ENCODE measurements at regions not wholly inside any gene's neighbourhood (a gene's known extent, or its start where the extent isn't known, plus 50 kb on each side); places are given as distances from the start of the nearest gene placed in this dataset.

DNA sequence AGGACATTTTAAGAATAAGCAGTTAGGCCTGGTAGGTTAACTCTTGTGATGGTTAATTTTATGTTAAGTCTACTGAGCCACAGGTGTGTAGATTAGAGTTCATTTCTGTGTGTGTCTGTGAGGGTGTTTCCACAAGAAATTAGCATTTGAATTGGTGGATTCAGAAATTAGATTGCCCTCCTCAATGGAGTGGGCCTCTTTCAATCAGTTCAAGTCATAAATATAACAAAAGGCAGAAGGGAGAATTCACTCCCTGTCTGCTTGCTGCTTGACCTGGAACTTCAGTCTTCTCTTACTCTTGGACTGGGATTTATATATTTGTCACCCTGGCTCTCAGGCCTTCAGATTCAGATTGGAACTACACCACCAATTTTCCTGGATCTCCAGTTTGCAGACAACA lies 55.3 kb upstream of the POM121L12 start:
- DNase-seq: no peak

DNA sequence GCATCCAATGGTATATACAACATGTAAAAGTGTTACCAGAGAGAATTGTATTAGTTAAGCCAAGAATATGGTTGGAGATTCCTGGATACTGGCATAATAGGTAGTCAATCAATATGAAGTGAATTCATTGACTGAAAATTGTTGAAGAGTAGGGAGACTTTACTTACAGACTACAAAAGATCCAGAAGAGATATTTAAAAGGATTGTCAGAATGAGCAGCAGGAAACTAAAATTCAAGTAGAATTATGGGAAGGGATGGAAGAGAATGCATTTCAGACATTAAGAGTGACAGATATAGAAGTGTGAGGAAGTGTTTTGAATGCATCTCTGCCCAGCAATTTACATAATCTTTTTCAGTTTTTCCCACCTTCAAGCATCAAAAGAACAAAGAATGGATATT lies 62.3 kb upstream of the POM121L12 start:
- no peak for DNase-seq

DNA sequence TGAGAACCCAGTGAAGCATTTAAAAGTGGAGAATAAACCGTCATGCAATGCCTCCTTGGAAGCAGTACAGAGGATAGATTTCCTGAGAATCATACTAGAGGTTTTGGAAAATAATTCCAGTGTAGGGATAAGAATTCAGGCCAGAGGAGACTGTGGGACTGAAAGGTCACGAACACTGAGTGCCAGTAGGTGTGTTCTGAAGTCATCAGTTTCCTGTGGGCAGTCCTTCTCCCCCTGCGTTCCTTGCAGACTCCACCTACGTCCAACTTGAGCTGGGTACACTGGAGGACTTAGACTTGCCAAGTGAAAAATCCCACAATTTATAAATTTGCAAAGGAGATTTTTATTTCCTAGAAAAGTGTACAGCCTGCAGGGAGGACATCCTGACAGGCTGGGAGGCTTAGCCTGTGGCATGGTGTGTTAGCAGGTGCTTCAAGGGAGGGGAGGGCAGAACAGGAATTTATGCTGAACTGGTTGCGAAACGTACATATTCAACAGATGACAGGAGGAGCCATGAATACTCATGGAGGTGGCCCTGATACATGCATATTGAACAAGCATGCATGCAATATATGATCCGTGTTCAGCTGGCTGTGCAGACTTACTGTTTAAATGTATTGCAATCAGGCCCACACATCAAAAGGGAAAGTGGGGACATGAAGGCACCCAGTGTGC lies 72.9 kb upstream of the POM121L12 start:
- no peak for DNase-seq

DNA sequence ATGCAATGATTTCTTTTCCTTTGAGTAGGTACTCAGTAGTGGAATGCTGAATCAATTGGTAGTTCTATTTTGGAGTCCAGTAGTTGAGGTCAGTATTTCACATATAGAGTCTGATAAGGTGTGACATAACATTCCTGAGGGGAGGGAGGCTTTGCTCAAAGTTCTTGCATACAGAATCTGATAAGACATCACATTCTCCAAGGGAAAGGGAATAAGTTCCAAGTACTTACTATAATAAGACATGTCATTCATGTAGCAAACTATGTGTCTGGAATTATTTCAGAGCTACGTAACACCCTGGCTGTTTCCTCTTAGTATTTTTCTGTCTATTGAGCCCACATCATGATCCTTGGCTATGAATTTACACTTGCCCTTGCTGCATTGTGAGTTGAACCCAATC lies 74.3 kb upstream of the POM121L12 start:
- no peak for DNase-seq

DNA sequence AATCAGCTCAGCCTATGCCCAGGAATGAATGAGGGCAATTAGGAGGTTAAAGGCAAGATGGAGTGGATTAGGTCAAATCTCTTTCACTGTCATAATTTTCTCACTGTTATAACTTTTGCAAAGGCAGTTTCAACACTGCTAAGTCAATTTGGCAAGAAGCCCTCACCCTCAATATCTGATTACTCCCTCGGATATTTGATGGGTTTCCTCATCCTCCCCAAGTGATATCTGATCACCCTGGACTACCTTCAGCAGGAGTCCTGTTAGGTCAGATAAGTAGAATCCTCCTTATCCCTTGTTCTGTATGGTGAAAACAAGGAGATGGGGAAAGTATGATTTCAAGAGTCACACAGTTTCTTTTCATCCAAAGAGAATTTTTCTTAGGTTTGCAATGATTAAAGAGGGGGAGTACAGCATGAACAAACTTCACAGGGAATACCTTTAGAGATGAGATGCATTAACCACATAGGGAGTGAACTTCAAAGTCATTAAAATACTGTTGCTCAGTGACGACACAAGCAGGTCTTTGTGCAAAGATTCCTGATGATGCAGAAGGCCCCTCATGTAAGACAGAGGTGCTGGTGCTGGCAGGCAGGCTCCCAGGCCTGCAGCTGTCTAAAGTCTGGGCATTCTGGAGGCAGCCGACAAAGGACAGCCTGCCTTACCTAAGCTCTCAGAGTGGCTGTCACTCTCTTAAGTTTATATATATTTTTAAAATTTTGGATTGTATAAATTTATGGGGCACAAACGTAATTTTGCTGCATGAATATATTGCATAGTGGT lies 75.4 kb upstream of the POM121L12 start:
- no peak for DNase-seq

DNA sequence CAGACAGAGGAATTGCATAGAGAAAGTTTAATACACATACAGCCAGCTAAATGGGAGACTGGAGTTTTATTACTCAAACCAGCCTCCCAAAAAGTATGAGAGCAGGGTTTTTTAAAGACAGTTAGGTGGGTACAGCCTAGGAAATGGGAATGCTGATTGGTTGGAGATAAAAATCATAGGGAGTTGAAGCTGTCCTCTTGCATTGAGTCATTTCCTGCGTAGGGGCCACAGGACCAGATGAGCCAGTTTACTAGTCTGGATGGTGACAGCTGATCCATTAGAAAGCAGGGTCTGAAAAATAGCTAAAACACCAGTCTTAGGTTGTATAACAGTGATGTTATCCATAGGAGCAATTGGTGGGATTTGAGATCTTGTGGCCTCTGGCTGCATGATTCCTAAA lies 76.1 kb upstream of the POM121L12 start:
- DNase-seq: no peak

DNA sequence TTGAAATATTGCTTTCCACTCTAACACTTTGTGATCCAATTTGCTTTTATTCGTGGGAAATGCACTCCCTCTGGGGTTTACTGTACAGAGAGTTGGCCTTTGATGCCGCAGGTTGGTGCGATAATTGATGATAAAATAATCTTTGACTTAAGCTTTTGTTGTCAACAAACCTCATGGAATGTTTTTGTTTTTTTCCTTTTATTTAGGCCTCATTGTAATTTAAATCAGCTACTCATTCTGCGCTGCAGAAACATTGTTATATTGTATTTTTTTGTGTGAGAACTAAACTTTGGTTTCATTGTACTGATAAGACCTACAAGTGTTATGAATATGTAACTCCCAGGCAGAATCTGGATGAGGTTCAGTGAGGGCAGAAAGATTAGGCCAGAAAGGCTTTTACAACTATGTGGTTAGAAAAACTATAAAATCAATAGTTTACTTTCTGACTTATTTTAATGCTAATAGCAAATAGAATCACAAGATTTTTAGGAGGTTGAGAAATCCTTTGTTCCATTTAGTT lies 76.8 kb upstream of the POM121L12 start:
- no peak for DNase-seq

DNA sequence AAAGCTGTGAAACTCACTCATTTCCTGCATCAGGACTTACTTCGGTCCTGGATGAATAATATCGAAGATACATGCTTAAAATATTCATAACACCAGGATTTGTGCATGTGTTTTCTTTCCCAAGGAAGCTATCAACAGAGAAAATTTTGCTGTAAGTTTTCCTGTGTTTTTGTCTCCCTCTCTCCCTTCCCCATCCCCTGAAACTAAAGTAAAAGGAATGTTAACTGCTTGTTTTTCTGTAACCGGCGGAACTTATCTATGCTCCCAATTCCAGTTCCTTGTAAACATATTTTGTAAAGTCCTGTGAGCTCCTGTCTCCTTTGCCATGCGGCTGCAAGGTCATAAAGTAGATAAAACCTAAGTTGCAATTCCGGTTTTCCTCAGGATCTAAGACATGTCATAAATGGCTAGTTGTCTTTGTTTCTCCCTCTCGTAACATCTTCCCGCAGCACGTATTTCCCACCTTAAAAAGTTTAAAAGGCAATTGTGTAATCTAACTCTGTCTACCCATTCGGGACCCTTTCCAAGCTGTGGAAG lies 79.0 kb upstream of the POM121L12 start:
- DNase-seq: no peak

DNA sequence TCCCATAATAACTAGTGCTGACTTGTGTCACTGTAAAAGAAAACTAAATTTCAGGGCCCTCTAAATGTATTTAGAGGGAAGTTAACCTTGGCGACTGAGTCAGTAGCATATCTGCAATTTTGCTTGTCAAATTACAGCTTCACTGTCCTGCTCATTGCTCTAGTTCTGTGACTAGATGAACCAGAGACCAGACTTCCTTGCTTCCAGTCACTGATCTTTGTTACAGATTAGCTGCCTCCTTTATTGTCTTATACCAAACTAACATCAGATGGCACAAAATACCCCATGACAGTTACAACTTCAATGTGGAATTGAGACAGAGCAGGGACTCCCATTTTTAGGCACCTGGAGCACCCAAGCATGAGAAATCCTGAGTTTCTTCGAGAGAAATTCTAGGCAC lies 79.9 kb upstream of the POM121L12 start:
- no peak for DNase-seq

DNA sequence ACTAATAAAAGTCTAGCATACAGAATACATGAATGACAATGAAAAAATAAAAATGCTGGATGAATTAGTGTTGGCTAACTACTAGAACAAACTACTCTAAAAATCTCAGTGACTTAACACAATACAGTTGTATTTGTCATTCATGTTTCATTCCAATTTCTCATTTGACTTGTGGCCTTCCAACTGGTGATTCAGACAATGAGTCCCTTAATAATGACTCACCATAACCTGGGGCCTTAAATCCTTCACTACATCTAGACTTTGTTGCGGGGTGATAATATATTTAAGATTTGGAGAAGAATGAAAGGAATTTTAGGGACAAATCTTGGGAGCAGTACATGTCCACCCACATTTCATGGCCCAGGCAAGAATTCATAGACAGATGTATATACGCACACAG lies 90.5 kb upstream of the POM121L12 start:
- DNase-seq: no peak

DNA sequence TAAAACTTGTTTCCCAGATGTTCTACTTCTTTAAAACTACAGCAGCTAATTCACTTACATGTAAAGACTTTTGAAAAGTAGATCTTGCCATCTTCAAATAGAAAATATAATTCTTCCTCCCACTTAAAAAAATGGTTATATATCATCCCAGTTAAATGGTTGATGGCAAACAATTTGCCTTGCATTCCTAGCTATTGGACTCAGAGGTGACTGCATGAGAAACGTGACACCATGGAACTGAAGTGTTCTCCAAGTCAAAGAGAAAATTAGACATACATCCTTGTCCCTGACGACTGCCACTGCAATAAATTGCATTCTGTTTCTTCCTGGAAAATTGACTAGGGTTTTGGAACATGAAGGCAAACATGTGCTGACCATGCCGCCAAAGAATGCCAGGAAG lies 95.0 kb upstream of the POM121L12 start:
- DNase-seq: no peak

DNA sequence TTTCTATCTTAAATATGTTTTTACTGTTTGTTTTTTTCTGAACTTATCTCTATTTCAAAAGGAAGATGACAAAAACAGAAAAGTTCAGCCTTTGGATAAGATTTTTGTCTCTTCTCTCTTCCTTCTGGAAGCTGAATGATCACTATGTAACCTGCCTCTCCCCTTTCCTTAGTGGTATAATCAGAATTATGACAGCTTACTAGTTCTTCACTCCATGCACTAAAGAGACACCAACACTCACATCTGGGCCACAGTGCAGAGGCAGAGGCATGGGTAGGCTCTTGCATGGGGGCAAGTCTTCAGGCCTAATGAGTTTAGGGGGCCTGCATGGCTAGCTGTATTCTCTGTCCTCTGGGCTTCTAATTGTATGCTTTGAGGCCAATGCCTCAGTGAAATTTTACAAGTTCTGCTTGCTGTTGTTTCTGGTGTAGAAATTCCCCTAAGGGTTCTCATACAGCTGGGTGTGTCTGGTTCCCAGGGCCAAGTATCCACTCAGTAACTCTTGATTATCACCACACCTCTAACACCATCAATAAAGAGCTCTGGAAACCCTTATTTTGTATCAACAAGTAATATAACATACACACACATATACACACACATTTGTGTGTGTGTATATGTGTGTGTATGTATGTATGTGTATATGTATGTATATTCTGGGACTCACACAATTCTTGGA lies 96.8 kb upstream of the POM121L12 start:
- DNase-seq: no peak

DNA sequence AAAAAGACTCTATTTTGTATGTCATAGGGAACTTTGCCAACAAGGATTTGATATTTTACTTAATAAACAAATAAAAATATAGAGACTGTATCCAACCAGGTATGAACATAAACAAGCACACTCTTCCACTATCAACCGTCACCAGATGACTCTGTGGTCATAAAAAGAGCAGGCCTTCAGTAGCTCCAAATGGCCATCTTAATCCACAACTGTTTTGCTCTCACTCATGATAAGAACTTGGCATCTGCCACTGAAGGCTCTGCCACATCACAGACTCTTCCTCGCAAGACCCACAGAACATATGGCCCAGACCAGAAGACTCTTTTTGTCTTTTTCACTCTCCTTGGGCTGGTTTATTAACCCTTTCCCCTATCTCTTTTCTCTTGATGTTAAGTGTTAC lies 98.7 kb upstream of the POM121L12 start:
- no peak for DNase-seq

DNA sequence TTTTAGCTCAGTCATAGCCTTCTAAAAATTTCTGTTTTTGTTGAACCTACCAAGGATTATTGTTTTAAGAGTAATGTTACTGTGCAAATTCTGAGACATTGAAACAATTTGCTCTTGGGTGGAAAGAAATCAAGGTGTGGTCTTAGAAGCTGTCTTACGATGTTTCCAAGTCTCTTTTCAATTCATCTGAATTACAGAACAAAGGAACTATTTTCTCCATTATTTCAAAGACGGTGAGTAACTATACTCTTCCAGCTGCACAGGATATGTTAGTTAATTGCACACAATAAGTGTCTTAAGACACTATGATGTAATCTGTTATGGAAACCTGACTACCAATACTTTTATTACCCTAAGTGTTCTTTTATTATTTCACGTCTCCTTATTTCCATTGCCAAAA lies 106.8 kb upstream of the POM121L12 start:
- DNase-seq: no peak

DNA sequence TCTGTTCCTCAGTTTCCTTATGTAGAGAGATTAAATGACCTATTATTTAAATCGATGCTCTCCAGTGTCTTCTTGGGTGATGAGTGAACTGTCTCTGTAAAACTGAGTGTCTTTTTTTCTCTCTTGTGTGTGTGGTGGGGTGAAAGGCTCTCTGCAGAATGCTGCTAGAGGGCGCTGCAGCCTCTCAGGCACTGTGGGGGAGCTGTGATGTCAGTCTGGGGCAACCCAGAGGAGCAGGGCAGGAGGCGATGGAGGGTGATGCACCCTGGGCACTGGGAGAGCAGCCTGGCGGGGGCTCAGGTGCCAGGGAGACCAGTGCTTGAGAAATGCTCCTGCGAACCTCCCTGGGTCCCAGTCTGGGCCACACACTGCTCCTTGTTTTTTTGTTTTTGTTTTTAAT lies 110.1 kb upstream of the POM121L12 start:
- DNase-seq: no peak

DNA sequence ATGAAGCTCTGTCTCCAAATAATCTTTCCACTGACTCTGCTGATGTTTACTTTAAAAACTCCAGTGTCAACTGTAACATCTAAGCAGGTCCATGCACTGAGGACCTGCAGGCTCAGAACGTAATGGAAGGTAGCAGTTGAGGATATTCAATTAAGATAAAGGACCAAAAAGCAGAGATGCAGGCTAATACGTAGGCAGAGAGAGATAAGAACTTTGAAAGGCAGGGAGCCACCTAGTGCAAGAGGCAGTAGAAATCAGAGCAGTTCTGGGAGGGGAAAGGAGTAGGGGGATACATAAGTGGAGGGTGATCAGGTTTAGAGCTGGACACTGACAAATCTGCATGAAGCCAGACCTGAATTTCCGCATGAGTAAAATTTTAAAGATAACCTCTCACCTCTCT lies 114.5 kb upstream of the POM121L12 start:
- no peak for DNase-seq

DNA sequence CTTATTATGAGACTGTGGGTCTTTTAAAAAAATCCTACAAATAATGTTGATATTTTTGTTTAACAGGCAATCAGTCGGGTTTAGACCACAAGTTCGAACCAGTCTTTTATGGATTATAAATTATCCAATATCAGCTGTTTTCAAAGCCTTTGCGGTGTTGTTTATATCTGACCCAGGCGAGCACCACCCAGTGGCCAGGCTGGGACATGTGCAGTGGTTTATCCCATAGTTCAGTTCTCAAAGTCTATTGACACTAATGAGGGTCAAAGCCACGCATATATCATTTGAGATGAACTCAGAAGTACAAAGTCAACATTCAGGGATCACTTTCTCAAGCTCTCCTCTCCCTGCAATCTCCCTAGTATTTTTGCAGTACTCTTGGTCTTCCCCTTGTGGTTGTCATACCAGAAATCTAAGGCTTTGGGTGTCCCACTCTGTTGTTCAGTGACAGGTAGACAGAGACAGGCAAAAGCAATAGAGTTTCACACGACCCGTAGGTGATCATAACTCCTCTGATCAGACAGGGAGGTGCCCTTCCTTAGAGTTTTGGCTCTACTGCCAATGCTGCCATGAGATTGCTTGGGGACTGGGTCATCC lies 117.4 kb upstream of the POM121L12 start:
- DNase-seq: no peak

DNA sequence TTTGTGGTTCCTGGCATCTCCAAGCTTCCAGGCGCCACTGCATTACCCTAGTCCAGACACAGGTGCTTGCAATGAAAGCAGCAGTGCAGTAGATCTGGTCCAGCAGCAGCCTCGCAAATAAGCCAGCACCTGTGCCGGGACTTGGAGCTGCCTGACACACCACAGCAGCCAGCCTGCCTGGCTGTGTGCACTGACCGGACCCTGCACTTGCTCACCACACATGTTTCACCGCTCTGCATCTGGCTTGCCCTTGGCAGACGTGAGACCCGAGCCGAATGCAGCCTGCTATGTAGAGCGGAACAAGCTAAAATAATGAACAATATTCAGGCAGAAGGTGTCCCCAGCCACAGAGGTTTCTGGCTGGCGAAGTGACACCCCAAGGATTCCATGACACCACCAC lies 123.6 kb upstream of the POM121L12 start:
- no peak for DNase-seq

DNA sequence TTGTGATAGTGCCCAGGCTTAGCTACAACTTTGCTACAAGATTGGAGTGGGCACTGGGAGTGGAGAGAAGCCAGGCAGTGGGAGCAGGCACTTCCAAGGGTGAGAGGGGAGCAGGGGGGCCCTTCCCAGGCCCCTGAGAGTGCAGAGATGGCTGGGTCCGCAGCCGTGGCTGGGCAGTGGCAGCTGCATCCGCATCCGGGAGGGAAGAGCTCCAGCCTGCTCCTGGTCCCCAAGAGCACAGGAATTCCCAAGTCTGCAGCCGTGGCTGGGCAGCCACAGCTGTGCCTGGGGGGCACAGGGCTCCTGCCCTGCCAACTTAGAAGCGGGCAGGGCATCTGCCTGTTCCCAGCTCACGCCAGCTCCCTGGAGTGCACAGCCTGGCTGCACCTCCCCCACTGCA lies 124.1 kb upstream of the POM121L12 start:
- no peak for DNase-seq

DNA sequence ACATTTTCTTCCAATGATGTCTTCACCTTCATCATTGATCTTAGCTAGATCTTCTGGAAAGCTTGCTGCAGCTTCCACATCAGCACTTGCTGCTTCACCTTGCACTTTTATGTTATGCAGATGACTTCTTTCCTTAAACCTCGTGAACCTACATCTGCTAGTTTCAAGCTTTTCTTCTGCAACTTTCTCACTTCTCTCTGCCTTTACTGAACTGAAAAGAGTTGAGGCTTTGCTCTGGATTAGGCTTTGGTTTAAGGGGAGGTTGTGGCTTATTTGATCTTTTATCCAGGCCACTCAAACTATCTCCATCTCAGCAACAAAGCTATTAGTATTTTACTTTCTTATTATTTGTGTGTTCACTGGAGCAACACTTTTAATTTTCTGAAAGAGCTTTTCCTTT lies 125.5 kb upstream of the POM121L12 start:
- no peak for DNase-seq

DNA sequence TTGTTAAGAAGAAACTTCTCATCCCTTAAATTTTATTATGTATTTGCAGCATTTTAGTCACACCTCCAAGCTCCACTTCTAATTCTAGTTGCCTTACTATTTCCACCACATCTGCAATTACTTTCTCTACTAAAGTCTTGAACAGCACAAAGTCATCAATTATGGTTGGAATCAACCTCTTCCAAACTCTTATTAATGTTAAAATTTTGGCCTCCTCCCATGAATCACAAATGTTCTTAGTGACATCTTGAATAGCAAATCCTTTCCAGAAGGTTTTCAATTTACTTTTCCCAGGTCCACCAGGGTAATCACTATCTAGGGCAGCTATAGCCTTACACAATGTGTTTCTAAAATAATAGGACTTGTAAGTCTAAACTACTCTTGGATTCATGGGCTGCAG lies 126.3 kb upstream of the POM121L12 start:
- DNase-seq: no peak

DNA sequence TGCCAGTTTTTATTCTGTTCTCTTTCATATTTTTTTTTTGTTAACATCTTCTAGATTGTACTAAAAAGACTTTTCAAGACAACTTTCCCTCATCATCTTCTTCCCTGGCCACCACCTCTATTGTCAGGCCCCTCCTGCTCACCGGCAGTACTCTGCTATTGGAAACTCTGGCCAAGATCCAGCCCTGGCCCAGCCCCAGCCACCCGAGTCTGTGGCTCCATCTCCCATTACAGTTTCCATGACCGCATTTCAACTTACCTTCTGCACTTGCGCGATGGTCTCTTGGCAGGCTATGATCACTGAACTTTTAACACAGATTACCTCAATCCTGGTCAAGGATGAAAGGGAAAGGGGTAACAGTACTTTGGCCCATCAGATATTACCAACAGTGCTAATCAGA lies 137.7 kb upstream of the POM121L12 start:
- no peak for DNase-seq

DNA sequence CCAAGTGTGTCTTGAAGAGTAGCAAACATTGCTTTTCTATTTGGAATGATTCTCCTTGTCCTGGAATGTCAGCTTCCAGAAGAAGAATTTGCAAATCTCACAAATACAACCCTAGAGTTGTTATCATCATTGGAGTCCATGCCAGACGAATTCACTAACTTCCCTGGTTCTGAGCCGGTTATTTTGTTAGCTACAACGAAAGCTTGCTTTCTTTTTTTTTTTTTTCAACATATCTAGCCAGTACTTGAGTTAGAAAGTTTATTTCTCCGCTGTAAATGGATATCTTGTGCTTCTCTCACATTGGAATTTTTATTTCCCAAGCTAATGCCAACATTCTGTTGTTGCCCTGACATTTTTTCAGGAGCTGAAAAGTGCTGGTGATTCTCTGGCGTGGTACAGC lies 138.1 kb upstream of the POM121L12 start:
- DNase-seq: no peak
